GM12875 (cell line): ENCODE measurements at regions not wholly inside any gene's neighbourhood (a gene's known extent, or its start where the extent isn't known, plus 50 kb on each side); places are given as distances from the start of the nearest gene placed in this dataset.

Source experiments
- H3K4me3 ChIP-seq: one replicate; pipeline ENCODE4 v1.5.1; 2011; ENCODE audit warnings: low read depth, low read length, control low read depth
- TF ChIP-seq, protein P1 (sequence below): IDR thresholded peaks from 2 replicates; pipeline ENCODE4 v1.5.1; 2011; ENCODE audit warnings: low read depth, mild to moderate bottlenecking, control low read depth, inconsistent platforms, low read length, moderate library complexity, borderline replicate concordance; ENCODE audit not compliant: insufficient read depth

DNA sequence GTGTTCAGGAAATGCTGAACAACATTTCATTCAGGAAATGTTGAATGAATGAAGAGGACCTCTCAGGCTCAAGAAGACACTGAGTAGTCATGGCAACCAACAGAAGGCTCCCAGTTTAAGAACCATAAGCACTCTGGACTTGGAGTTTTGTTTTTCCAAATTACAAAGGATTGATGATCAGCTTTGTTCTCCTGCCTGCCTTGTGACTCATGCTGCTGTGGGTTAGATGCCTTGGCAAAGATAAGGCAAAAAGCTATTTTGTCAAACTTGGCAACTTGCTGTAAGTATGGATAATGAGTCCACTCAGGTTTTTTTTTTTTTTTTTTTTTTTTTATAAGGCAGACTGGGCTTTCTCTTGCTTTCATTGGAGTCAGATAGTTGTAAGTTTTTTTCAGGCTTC, 365.0 kb downstream of the TMEM232 start:
- no peak overlapping the region for H3K4me3 ChIP-seq
- TF ChIP-seq, protein P1, sequence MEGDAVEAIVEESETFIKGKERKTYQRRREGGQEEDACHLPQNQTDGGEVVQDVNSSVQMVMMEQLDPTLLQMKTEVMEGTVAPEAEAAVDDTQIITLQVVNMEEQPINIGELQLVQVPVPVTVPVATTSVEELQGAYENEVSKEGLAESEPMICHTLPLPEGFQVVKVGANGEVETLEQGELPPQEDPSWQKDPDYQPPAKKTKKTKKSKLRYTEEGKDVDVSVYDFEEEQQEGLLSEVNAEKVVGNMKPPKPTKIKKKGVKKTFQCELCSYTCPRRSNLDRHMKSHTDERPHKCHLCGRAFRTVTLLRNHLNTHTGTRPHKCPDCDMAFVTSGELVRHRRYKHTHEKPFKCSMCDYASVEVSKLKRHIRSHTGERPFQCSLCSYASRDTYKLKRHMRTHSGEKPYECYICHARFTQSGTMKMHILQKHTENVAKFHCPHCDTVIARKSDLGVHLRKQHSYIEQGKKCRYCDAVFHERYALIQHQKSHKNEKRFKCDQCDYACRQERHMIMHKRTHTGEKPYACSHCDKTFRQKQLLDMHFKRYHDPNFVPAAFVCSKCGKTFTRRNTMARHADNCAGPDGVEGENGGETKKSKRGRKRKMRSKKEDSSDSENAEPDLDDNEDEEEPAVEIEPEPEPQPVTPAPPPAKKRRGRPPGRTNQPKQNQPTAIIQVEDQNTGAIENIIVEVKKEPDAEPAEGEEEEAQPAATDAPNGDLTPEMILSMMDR = no peak

DNA sequence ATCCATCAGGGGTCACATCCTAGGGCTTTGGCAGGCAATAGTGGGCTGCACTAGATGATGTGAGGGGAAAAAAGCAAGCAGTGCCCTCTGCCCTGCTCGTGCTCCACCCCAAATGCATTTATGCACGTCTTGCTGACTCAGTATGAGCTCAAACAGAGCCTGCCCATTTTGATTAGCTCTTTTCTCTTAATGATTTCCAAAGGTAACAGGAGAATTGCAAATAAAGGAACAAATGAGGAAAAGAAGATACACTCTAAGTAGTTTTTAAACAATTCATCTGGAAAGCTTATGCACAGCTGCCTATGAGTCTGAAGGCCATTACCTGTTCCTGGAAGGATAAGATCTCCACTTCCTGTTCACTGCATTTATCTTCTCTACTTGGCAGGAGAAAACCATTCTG, 364.2 kb downstream of the TMEM232 start:
- TF ChIP-seq, protein P1 = no peak
- H3K4me3 ChIP-seq = no peak overlapping the region

DNA sequence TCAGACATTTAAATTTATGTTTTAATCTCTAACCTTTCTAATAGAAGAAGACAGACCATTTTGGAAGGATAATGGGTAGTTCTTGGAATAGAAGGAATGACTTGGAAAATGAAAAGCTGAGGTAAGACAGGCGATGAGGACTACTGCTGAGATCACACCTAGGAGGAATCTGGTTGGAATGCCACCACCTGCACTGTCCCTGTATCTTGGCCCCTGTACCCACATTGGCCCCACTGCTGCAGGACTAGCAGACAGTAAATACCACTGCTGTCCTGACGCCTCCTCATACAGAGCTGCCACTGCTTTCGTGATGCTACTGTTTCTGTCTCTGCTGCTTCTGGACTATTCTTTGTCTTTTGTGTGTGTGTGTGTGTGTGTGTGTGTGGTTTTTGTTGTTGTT, 359.8 kb downstream of the TMEM232 start:
- TF ChIP-seq, protein P1 = no peak
- no peak overlapping the region for H3K4me3 ChIP-seq
